Adrenal gland (tissue), 5 donors: ENCODE measurements at regions not wholly inside any gene's neighbourhood (a gene's known extent, or its start where the extent isn't known, plus 50 kb on each side); places are given as distances from the start of the nearest gene placed in this dataset.

Source experiments
- POLR2A ChIP-seq, 2 donors: fragments of 450-650 bp; IDR thresholded peaks; one replicate each; pipeline ENCODE4 v1.6.1; 2017; ENCODE audit warnings: antibody characterized with exemption in 2 of 2, mild to moderate bottlenecking in 2 of 2, moderate library complexity in 1 of 2
- TF ChIP-seq, protein P1 (sequence below), 6 experiments: fragments of 450-650 bp in 4 of 6; fragments of 200-600 bp in 2 of 6; sonication (generic) in 1 of 6; IDR thresholded peaks; 1 replicate in 5 of 6; 2 replicates in 1 of 6; pipeline versions ENCODE4 v1.5.1 to v1.8.0; 2016 to 2021; ENCODE audit warnings: antibody characterized with exemption in 6 of 6, mild to moderate bottlenecking in 2 of 6, moderate library complexity in 1 of 6
- donor health status: DM: no; HTN: no; CAD: no.

DNA sequence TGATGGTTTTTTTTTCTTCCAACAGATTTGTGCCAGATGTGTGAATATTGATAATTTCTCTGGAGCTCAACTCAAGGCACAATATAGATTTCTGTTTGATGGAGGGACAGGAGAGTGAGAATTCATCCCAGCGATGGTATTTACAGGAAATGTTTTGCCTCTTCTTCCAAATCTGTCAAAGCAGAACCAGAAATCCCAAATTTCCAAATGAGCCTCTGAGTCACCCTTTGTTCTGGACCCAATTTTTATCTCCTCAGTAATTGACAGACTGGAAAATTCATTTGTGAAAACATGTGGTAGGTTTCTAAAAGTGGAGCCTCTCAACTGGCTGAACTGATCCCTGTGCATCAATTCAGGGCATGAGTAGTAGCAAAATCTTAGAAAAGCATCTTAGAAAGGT is 223.2 kb upstream of the TSHZ2 start:
- TF ChIP-seq, protein P1, sequence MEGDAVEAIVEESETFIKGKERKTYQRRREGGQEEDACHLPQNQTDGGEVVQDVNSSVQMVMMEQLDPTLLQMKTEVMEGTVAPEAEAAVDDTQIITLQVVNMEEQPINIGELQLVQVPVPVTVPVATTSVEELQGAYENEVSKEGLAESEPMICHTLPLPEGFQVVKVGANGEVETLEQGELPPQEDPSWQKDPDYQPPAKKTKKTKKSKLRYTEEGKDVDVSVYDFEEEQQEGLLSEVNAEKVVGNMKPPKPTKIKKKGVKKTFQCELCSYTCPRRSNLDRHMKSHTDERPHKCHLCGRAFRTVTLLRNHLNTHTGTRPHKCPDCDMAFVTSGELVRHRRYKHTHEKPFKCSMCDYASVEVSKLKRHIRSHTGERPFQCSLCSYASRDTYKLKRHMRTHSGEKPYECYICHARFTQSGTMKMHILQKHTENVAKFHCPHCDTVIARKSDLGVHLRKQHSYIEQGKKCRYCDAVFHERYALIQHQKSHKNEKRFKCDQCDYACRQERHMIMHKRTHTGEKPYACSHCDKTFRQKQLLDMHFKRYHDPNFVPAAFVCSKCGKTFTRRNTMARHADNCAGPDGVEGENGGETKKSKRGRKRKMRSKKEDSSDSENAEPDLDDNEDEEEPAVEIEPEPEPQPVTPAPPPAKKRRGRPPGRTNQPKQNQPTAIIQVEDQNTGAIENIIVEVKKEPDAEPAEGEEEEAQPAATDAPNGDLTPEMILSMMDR (IDR thresholded peaks at IDR 0.05): no peak
- TF ChIP-seq POLR2A (IDR thresholded peaks at IDR 0.05): no peak
